HG03342 (cell line): ENCODE measurements at regions not wholly inside any gene's neighbourhood (a gene's known extent, or its start where the extent isn't known, plus 50 kb on each side); places are given as distances from the start of the nearest gene placed in this dataset.
"Not testable (repeated sequence)": the region's sequence is repeated elsewhere in the genome, so short reads cannot be mapped to it uniquely, and the experiment has no call there.

Source experiments
- ATAC-seq: cut with Tn5 transposase; IDR thresholded peaks from one replicate; pipeline ENCODE4 v1.9.1; 2021; ENCODE audit warnings: mild to moderate bottlenecking, moderate library complexity; ENCODE audit not compliant: unreplicated experiment

GRCh38 chr10:87300163-87300562, 57.4 kb upstream of the NUTM2D start:
- not testable (repeated sequence) for ATAC-seq

- peak; percentile 92 for ATAC-seq
These were observed 56.0 kb upstream of the NUTM2D start for GRCh38 chr10:87301466-87302115.

GRCh38 chr10:87302132-87302531, 55.4 kb upstream of the NUTM2D start:
- not testable (repeated sequence) for ATAC-seq

- ATAC-seq = not testable (repeated sequence)
These were observed 53.8 kb upstream of the NUTM2D start for GRCh38 chr10:87303707-87304106.

GRCh38 chr10:87306681-87307080, 50.9 kb upstream of the NUTM2D start:
- not testable (repeated sequence) for ATAC-seq
